Peyer's patch (tissue), 4 donors: ENCODE measurements at regions not wholly inside any gene's neighbourhood (a gene's known extent, or its start where the extent isn't known, plus 50 kb on each side); places are given as distances from the start of the nearest gene placed in this dataset.

ENCODE experiments used
- POLR2A ChIP-seq, 2 donors: fragments of 450-650 bp; IDR thresholded peaks; one replicate each; pipeline ENCODE4 v1.5.1; 2017; ENCODE audit warnings: antibody characterized with exemption in 2 of 2, mild to moderate bottlenecking in 2 of 2, moderate library complexity in 2 of 2
- TF ChIP-seq, protein P1 (sequence below), 6 experiments: fragments of 450-650 bp in 4 of 6; fragments of 200-600 bp in 2 of 6; sonication (generic) in 1 of 6; IDR thresholded peaks; one replicate each; pipeline ENCODE4 v1.5.1; 2017 to 2019; ENCODE audit warnings: antibody characterized with exemption in 6 of 6, mild to moderate bottlenecking in 3 of 6, moderate library complexity in 1 of 6

DNA sequence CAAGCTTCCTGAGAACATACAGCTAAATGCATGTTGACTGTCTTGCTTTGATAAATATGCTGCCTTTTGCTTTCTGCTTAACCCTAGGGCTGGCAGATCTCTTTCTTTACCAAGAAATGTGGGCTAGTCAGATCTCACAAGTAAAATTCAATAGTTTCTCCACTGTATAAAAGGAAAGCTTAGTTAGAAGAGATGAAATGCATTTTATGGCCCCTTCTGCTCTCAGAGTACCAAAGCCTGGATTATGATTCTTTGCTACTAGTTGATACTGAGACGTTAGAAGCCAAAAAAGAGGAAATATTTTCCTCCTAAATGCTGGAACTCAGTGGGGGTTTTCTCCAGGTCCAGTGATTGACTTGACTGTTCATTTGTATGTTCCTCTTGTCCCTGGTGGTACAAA lies 552.7 kb downstream of the SNAPC1 start:
- TF ChIP-seq, protein P1, sequence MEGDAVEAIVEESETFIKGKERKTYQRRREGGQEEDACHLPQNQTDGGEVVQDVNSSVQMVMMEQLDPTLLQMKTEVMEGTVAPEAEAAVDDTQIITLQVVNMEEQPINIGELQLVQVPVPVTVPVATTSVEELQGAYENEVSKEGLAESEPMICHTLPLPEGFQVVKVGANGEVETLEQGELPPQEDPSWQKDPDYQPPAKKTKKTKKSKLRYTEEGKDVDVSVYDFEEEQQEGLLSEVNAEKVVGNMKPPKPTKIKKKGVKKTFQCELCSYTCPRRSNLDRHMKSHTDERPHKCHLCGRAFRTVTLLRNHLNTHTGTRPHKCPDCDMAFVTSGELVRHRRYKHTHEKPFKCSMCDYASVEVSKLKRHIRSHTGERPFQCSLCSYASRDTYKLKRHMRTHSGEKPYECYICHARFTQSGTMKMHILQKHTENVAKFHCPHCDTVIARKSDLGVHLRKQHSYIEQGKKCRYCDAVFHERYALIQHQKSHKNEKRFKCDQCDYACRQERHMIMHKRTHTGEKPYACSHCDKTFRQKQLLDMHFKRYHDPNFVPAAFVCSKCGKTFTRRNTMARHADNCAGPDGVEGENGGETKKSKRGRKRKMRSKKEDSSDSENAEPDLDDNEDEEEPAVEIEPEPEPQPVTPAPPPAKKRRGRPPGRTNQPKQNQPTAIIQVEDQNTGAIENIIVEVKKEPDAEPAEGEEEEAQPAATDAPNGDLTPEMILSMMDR (IDR thresholded peaks at IDR 0.05), result no peak
- no peak for TF ChIP-seq POLR2A (IDR thresholded peaks at IDR 0.05)
